HG03469 (cell line): ENCODE measurements at regions not wholly inside any gene's neighbourhood (a gene's known extent, or its start where the extent isn't known, plus 50 kb on each side); places are given as distances from the start of the nearest gene placed in this dataset.

Source experiments
- ATAC-seq: cut with Tn5 transposase; IDR thresholded peaks from one replicate; pipeline ENCODE4 v1.9.1; 2021; ENCODE audit warnings: mild to moderate bottlenecking, moderate library complexity, moderate number of reproducible peaks; ENCODE audit not compliant: unreplicated experiment

DNA sequence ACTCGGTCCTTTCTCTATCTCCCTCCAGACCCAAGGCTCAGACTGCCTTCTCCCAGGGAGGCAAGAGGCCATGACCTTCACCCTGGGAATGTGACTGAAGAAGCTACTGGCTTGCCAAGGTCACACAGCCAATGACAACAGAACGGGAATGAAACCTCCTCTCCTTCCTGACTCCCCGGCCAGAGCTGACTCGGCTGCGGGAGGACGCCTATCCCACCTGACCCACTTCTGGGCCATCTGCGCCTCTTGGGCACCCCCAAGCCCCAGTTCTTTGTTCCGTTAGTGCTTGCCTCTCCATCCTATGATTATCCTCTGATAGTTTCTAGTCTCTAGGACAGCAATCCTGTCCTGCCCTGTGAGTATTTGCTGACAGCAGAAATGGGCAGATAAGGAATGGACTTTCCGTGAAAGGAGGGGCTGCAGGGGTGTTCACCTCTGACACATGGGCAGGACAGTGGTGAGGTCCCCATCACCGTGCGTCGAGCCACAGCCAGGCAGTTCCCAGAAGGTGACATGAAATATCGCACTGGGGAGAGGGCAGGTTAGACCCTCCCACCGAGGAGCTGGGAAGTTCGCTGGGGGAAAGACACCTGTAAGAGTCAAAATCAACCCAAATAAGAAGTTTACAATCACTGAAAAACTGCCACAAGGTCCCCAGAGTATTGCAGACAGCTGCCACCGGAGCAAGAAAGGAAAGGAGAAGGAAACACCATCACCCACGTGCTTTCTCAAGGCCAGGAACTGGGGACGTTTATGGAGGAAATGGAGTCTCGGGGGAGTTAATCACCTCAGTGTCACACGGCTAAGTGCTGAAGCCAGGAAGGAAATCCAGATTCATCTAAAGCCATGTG lies 63.0 kb downstream of the INSIG1 start:
- no peak for ATAC-seq

DNA sequence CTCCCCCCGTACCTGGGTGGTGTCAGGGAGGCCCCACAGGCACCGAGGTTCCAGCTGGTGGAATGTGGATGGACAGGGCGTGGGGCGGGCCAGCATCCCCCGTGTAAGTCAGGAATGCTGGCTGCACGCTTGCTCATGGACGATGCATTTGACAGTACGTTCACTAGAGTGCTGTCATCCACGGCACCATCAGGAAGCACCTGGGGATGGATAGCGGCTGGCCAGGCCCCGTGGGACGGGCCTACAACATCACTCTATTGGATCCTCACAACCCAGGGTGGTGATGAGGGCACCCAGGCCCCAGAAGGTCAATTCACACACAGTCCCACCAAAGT lies 63.6 kb downstream of the INSIG1 start:
- ATAC-seq, result no peak

DNA sequence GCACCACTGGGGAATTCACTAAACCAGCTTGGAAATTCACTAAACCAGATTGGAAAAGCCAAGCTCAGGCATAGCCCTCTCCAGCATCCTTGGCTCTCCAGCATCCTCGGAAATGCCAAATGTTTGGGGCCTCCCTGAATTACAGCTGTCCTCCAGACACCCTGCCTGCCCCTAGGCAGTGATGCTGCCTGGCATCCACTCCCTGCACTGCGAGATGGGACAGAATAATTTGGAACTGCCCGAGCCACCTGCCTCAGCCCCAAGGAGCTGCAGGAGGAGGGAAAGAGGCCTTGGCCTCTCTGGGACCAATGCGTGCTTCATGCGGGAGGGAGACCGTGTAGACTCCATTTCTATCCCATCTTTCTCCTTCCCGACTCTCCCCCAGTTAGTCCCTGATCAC lies 64.3 kb downstream of the INSIG1 start:
- ATAC-seq, result no peak

DNA sequence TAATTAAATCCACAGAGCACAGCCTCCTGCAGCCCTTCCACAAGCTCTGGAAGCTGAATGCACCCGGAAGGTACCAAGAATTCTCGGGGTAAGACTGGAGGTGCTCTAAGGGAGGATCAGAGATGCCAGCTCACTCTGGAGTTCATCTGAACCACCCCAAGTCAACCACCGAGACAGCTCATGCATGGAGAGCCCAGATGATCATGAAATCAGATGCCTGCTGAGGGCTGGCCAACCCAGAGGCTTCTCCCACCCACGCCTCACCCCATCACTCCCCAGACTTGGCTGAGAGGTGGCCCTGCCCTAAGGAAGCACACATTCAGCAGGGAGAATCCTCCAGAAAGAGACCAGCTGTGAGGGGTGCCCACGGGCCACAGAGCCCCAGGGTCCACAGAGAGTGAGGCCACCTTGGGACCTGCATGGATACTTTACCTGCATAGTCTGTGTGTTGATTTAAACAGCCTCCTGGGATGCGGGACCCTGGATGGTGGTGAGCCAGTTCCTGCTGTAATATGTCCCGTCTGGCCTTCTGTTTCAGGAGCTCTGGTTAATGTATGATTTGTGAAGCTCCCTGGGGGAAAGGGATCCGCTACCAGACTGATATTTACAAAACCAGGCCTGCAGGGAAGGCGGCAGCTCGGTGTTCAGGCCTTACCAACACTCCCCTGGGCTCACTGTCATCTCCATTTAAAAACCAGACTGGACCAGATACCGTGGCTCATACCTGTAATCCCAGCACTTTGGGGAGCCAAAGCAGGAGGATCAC lies 64.9 kb downstream of the INSIG1 start:
- no peak for ATAC-seq

DNA sequence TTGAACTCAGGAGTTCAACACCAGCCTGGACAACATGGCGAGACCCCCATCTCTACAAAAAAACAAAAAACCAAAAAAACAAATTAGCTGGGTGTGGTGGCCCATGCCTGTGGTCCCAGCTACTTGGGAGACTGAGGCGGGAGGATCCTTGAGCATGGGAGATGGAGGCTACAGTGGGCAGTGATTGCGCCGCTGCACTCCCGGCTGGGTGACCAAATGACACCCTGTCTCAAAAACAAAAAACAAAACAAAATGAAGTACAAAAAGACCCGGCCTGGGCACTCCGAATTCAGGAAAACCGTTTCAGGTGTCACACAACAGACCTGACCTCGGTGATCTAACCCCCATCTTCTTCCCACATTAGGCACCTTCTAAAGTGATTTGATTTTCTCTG lies 65.5 kb downstream of the INSIG1 start:
- no peak for ATAC-seq

DNA sequence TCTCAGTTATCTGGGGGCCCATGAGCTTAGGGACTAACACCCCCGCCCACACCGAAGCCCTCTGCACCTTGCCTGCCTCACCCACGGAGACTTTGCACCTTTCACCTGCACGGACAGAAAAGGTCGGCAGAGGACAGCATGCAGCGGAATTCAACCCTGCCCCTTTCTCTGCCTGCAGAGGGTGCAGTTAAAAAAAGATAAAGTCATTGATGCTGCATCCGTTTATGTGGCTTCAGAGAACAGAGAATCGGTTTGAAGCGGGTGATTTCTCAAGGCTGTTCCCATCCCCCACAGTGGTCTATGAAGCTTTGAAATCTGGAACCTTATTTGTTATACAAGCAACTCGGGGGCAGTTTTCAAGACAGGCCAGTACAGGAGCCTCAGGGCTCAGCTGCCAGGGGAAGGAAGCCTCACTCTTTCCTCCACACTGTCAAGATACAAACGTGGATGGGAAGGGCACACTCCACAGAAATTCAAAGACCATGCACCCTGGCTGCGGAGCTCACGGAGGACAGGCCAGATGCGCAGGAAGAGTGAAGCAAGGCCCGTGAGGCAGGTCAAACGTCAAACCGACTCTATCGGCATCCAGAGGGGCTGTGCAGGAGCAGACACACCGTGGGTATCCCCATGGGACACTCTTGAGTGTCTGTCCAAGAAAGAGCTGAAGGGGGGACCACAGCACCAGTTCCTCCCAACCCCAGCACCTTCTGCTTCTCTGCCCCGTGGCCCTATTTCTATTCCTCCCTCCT lies 66.3 kb downstream of the INSIG1 start:
- ATAC-seq, result no peak

DNA sequence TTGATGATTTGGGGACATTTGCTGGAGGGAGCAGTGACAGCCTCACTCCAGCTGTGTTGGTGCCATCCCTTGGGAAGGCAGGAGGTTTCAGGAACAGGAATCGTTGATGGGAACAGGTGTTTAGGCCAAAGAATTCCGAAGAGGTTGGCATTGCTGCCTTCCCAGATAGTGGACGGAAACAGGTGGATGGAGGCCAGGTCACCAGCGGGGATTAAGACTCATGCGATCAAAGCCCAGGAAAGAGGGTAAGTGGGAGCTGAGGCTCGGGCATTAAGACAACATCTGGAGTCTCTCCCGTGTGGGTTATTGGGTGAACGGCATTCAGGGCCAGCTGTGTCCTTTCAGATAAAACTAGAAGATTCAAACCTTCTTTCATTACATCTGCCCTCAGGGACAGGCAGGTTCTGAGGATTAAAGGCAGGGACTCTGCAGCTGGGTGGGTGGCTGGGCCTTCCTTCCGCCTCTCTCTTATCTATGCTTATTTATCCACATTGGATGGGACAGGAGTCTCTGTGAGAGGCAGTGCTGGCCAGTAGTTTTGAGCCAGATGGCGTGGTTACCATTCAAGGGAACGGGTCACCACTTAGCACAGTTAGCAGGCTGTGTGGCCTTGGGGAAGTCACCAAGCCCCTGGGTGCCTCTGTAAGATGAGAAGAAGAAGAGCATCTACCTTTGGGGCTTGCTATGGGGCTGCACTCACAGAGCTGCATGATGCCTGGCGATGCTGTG lies 67.6 kb downstream of the INSIG1 start:
- ATAC-seq, result no peak

DNA sequence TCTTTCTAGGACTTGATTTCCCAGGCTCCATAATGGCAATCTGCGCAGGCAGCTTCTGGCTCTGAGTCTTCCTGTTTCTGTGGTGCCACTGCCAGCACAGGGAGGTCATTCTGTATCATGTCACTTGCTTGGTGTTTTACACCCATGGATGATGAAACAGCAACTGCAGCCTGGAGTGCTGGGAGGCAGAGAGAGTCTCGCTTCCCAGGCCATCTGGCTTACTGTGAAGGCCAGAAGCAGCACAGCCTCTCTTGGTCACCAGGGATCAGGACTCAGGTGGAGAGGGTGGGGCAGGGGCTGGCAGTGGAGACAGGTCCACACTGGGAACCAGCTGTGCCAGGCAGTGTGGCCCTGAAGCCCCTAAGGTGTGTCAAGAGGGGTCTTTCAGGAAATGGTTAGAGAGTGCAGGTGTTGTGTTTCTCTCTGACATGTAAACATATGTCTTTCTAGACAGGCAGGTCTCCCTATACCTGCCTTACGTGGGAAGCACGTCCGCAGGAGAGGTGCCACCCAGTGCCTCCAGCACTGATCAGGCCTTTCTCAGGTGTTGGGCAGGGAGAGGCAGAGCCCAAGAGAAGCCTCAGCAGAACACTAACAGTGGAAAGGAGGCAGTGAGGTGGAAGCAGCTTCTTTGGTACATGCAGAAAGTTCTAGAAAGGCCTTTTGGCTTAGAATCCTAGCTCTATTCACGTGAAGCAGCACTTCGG lies 71.4 kb downstream of the INSIG1 start:
- no peak for ATAC-seq

DNA sequence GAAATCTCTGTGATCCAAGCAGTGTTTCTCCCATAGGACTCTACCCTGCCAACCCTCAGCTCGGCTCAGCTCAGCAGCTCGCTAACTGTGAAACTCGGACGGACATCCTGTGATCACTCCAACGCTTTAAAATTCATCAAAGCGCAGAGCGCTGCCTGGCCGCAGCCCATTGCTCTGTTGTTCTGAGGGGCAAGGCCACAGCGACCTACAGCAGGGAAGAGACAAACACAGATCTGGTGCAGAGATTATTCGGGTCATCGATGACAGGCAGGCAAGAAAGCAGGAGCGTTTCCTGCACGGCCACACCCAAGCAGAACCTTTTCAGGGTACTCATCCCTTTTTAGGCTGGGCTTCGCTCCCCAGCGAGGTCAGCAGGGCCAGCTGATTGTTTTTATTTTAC lies 72.1 kb downstream of the INSIG1 start:
- no peak for ATAC-seq

DNA sequence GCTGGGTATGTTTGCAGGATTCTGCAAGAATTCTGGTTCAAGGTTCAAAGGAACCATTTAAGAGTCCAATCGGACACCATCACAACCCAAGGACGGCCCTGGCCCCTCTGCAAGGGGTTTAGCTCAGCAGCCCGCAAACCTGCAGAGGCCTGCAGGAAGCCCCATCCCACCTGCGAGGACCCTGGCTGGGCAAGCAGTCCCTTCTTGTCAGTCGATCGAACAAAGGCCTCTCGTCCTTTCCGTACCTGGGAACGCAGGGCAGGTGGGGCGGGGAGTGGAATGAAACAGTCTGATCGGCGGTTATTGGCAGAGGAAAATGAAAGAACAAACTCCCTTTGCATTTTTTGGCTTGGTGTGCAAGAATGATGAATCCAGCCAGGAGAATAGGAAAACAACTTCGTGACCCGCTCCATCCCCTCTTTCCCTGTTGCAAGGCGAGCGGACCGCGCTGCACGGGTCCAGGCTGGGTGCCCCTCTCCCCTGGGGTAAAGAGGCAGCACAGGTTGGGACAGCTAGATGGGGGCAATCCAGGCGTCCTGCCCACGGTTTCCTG lies 73.7 kb downstream of the INSIG1 start:
- no peak for ATAC-seq

DNA sequence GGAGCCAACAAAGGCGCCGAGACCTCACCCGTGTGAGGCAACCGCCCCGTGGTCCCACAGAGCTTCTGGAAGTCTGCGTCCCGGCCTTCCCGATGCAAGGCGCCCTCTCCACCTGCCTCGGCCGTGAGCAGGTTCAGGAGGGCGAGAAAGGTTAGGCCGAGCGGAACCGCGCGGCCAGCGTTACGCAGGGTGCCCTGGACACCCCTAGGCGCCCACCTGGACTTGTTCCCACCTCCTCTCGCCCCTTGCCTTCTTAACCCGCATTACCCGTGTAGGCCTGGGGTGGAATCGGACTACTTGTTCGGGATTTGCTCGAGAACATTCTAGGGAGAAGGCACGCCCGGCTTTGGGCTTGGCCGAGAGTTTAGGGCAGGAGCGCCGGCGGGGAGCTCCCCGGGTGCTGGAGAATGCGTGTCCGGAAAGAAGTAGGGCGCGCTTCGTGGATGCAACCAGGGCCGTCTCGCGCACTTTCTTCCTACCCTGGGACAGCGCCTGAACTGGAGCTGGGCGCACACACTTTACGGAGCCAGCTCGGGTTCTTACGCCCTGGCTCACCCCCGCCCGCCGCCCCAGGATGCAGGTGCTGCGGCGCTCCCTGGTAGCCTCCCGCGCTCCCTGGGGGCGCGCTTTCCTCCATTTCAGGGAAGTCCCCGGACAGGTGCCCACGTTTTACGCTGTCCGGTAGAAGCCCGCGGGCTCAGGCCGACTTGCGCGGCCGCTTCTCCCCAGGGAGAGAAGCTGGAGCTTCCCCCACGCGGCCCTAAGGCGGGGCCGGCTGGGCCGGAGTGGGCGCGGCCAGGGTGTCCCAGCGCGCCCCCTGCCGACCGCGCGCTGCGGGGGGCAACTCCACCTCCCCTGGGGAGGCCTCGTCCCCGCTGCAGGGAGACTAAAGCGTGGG lies 74.5 kb downstream of the INSIG1 start:
- ATAC-seq, result no peak

DNA sequence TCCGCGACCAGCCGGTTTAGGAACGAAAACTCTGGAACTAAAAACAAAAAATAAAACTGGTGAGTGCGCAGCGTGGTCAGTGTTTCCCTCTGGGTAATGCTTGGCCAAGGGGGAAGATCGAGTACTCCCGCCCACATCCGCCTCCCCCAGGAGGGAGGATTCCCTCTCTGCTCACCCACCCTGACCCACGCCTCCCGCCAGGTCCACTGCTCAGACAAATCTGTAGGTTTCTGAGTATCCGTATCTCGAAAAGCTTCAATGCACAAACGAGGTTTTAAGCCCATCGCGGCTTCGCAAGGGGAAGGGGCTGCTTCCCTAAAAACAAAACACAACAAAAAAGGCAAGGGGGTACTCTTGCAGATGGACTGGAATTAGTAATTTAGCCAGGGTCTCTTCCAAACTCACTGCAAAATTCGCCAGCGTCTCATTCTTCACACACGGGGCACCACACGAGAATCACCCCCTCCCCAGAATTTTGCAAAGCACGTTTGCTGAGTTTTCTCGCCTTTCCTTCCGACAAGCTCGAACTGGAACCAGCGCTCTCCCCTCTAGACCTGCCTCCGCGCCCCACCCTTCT lies 75.2 kb downstream of the INSIG1 start:
- ATAC-seq, result no peak

DNA sequence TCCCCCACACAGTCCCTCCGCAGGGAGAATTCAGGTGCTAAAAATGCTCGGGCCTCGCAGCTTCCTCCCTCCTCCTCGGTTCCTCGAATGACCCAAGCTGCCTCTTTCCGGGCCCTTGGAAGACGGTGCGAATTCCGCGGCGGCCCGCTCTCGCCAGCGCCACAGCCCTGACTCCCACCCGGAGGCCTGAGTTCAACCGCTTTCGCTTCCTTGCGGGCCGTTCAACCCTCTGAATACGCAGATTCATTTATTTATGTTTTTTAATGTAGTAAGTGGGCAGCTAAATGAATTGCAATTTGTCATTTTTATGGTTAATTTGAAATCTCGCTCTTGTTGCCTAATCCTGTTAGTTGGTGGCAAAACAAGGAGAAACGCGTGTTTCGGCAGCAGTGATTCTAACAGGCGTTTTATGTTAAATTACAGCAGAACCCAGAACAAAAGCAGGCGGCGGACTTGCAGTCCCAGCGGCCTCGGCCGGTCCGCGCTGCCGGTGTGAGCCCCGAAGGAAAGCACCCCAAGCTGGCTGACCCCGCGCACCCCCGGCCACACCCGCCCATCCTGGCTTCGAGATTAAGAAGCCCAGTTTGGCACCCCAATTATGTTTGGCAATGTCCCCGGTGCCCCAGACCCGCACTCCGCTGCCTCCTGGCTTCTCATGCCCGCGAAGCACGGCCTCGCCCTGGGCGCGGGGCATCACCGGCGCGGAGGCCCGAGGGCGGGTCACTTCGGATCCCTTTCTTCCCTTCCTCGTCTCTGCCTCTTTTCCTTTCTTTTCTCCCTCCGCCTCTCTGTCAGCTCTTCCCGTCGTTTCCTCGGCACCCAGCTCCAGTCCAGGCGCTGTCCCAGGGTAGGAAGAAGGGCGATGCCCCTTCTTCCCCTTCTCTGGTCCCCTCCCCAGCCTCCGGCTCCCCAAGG lies 75.9 kb downstream of the INSIG1 start:
- no peak for ATAC-seq

DNA sequence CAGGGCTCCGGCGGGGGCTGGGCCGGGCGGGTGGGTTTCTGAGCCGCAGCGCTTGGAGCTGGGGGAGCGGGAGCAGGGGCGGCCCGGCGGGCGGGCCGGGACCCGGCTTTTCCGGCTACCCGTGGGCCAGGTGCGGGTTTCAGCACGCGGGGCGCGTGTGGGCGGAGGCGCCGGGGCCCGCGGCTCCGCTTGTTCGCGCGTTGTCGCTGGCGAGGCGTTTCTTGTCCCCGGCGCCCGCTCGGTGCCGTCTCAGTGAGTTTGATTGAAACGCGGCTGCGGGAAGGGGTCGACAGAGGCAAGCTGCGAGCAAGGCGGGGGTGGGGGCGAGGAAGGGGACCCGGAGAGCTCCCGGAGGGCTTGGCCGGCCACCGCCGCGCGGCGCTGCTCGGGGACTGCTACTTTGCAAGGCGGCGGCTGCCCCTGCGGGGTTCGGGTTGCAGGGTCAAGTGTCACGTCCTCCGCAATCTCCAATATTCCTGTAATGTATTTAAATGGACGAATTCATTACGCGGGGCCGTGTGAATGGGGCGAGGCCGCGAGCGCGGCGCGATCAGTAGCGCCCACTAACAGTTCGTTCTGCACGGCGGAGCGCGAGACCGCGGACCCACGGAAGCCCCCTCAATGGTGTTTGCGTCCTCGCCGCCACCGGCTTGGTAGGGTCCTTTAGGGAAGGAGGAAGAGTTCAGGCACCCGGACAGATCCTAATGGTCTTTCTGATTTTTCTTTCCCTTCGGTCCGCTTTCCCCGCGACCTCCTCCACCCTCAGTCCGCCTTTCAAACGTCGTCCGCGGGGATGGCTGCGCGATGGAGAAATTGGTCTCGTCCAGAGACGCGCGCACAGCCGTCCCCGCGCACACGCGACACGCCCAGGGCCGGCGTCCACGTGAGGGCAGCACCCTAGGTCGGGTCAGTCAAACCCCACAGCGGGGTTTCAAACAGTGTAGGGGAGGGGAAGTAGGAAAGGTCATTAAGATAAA lies 76.9 kb downstream of the INSIG1 start:
- no peak for ATAC-seq

DNA sequence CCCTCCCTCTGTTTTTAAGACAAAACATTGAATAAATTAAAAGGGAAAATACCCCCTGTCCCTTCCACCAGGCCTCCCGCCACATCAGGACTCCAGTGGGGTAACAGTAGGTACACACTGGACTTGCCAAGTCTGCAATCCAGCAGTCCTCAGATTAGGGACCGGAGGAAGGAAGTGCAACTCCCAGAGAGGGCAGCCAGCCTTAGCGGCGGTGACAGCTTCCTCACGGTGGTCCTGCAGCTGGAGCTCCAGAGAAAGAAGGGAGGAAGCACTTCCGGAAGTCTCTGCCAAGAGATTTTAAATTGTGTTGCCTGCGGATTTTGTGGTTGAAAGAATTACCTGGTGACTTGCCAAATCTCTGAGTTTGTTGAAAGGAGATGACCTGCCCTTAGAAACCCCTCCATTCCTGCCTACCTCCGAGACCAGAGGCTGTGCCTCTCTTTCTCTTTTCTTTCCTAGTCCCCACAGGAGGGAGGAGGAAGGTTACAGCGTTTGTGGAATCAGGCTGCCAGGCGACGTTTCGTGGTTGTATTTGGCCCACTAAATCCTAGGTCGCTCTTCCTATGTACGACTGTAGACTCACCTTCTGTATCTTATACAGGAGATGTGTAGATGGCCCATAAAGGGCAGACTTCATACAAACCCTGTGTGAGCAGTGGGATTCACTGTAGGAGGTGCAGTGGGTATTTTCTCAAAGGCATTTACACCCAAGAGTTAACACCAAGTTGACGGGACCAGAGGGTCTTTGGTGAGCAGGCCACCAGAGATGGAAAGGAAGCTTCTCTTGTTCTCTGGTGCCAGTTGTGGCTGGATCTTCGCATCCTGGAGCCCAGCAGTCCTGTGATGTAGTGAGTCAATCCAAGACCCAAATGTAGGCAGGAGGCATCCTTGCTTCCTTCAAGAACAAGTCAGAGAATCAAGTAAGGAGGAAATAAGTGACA lies 77.9 kb downstream of the INSIG1 start:
- ATAC-seq, result no peak
